Left ventricle myocardium inferior (tissue), 1 donor: ENCODE measurements at regions not wholly inside any gene's neighbourhood (a gene's known extent, or its start where the extent isn't known, plus 50 kb on each side); places are given as distances from the start of the nearest gene placed in this dataset.

Experiments
- DNase-seq: peaks from one replicate; pipeline ENCODE4 v3.0.0-alpha.2; 2020
- H3K27ac ChIP-seq: fragments of 200-600 bp; replicated peaks from 2 replicates; pipeline ENCODE4 v1.8.0; 2021
- H3K27me3 ChIP-seq: fragments of 200-600 bp; 2 replicates; pipeline ENCODE4 v1.8.0; 2021; ENCODE audit warnings: low read depth
- H3K36me3 ChIP-seq: fragments of 200-600 bp; 2 replicates; pipeline ENCODE4 v1.8.0; 2021
- H3K4me1 ChIP-seq: fragments of 200-600 bp; 2 replicates; pipeline ENCODE4 v1.8.0; 2021
- H3K4me3 ChIP-seq: fragments of 200-600 bp; 2 replicates; pipeline ENCODE4 v1.8.0; 2021; ENCODE audit warnings: mild to moderate bottlenecking, moderate library complexity
- H3K9me3 ChIP-seq: fragments of 200-600 bp; replicated peaks from 2 replicates; pipeline ENCODE4 v1.8.0; 2021
- intact Hi-C: fragments of 100-400 bp; cut with micrococcal nuclease; formaldehyde crosslinking; loops from one replicate; pipeline ENCODE4 v1.11.0; 2022
- TF ChIP-seq, protein P1 (sequence below): fragments of 200-600 bp; IDR thresholded peaks from 2 replicates; pipeline ENCODE4 v1.8.0; 2021; ENCODE audit warnings: antibody characterized with exemption, mild to moderate bottlenecking, borderline replicate concordance
- donor health status: DM: no; HTN: yes; CAD: no; lungs with severe emphysema.

DNA sequence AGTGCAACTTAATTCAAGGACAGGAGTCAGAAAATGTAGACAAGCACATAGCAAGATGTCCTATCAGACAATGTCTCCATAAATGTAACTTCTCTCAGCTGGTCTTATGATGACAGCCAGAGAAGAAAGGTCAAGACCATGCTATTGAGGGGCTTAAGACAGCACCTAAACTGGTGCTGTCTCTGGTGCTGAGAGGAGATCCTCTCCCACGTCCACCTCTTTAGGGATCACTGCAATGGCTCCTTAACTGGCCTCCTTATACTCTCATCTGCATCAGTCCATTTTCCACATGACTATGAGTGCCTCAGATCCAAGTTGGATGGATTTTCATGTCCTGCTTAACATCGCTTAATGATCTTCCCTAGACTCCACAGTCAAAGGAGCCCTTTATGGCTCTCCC, 210.6 kb downstream of the ARL4A start:
- Histone ChIP-seq H3K4me1 (no peaks in the 10 kb centered on the region), H3K4me3 (no peak overlapping the region), H3K27ac (no peak overlapping the region), H3K27me3 (no peaks in the 10 kb centered on the region), H3K36me3 (no peaks in the 10 kb centered on the region), H3K9me3 (no peaks in the 10 kb centered on the region)
- intact Hi-C loops, result no loop called here
- TF ChIP-seq, protein P1, sequence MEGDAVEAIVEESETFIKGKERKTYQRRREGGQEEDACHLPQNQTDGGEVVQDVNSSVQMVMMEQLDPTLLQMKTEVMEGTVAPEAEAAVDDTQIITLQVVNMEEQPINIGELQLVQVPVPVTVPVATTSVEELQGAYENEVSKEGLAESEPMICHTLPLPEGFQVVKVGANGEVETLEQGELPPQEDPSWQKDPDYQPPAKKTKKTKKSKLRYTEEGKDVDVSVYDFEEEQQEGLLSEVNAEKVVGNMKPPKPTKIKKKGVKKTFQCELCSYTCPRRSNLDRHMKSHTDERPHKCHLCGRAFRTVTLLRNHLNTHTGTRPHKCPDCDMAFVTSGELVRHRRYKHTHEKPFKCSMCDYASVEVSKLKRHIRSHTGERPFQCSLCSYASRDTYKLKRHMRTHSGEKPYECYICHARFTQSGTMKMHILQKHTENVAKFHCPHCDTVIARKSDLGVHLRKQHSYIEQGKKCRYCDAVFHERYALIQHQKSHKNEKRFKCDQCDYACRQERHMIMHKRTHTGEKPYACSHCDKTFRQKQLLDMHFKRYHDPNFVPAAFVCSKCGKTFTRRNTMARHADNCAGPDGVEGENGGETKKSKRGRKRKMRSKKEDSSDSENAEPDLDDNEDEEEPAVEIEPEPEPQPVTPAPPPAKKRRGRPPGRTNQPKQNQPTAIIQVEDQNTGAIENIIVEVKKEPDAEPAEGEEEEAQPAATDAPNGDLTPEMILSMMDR, result no peak
- no peak for DNase-seq

DNA sequence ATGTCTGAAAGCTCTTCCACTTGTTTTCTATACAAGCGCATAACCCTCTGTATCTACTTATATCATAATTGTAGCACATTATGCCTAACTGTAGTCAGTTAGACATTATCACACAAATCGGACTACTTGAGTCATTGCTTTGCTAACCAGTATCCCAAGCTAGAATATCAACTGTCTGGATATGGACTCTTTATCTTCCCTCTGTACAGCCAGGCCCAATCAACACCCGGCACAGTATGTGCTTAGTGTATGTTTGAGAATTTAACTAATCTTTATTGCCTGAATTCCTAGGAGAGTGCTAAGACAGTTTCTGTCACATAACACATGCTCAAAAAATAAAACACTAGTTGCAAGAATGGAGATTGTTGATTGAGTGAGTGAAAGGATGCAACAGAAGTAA, 211.2 kb downstream of the ARL4A start:
- DNase-seq, result no peak
- no peaks in the 10 kb centered on the region for H3K36me3 ChIP-seq
- no peaks in the 10 kb centered on the region for H3K9me3 ChIP-seq
- H3K4me3 ChIP-seq, result no peak overlapping the region
- H3K27me3 ChIP-seq, result no peaks in the 10 kb centered on the region
- no peaks in the 10 kb centered on the region for H3K4me1 ChIP-seq
- TF ChIP-seq, protein P1, result no peak
- no peak overlapping the region for H3K27ac ChIP-seq
- intact Hi-C loops, result no loop called here

DNA sequence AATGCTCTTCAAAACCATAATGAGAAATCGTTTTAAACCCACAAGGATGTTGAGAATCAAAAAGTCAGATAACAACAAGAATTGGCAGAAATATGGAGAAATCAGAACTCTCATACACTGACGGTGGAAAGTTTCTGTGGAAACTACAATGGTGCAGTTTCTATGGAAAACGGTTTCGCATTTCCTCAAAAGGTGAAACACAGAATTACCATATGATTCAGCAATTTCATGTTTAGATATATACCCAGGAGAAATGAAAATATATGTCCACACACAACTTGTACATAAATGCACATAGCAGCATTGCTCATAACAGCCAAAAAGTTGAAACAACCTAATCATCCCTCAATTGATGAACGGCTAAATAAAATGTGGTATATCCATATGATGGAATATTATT, 218.2 kb downstream of the ARL4A start:
- Histone ChIP-seq H3K4me1 (no peaks in the 10 kb centered on the region), H3K27me3 (no peaks in the 10 kb centered on the region), H3K4me3 (no peak overlapping the region), H3K27ac (no peak overlapping the region), H3K36me3 (no peaks in the 10 kb centered on the region), H3K9me3 (no peaks in the 10 kb centered on the region)
- DNase-seq, result no peak
- TF ChIP-seq, protein P1, result no peak
- intact Hi-C loops, result no loop called here

DNA sequence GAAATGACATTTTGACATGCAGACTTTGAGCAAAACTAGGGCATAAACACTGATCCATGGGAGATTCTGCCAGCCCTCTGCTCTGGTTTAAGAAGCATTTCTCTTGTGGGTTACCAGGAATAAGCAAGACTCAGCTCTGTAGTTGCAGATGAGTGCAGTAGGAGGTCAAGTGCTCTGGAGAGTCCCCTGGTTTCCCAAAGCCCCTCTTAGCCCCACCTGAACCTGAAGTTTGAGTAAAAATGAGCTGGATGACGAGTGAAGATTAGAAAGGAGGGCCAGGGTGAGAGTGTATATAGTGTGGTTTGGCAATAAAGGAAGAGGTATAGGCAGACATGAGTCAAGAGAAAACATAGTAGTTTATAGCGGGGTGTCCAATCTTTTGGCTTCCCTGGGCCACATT, 220.3 kb downstream of the ARL4A start:
- DNase-seq, result no peak
- intact Hi-C loops, result no loop called here
- Histone ChIP-seq H3K27ac (no peak overlapping the region), H3K9me3 (no peaks in the 10 kb centered on the region), H3K4me1 (no peaks in the 10 kb centered on the region), H3K27me3 (no peaks in the 10 kb centered on the region), H3K36me3 (no peaks in the 10 kb centered on the region), H3K4me3 (no peak overlapping the region)
- TF ChIP-seq, protein P1, result no peak

DNA sequence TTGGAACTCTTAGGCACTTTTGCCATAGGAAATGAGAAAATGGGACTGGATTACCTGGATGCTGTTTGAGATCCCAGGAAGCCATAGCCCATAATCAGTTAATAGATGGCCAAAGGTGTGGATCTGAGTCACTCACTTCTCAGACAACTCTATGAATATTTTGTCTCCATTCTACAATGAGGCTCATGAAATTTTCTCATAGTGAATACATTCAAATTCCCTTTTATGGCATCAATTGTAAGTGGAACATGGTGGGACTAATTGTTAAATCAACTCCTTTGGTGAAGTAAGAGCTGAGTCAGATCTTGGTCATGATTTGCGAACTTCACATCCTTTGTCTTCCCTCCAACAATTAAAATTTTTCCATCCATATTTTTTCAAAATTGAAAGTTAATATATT, 222.1 kb downstream of the ARL4A start:
- Histone ChIP-seq H3K4me3 (no peak overlapping the region), H3K36me3 (no peaks in the 10 kb centered on the region), H3K9me3 (no peaks in the 10 kb centered on the region), H3K27ac (no peak overlapping the region), H3K4me1 (no peaks in the 10 kb centered on the region), H3K27me3 (no peaks in the 10 kb centered on the region)
- no peak for DNase-seq
- TF ChIP-seq, protein P1, result no peak
- intact Hi-C loops, result no loop called here

DNA sequence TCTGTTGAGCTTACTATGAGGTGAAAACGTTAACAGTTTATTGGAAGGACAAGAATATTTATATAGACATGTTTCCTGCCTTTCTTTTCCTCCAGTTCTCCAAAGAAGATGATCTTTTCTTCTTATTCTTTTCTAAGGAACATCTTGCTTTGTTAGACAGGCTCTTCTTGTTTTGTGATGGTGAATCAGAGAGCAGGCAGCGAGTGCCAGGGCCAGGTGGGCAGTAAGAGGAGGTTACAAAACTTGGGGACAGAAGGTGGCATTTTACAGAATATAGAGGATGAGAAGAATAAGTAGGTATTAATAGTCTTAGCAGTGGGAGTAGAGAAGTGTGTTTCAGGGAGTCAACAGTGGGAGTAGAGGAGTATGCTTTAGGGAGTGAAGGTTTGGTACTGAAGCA, 223.6 kb downstream of the ARL4A start:
- TF ChIP-seq, protein P1, result no peak
- intact Hi-C loops, result no loop called here

More for the DNA sequence above, 223.6 kb downstream of the ARL4A start:
- no peaks in the 10 kb centered on the region for H3K9me3 ChIP-seq
- no peaks in the 10 kb centered on the region for H3K36me3 ChIP-seq
- no peak overlapping the region for H3K27ac ChIP-seq
- no peak for DNase-seq
- no peak overlapping the region for H3K4me3 ChIP-seq
- no peaks in the 10 kb centered on the region for H3K4me1 ChIP-seq
- H3K27me3 ChIP-seq, result no peaks in the 10 kb centered on the region
